Panc1 (cell line): ENCODE measurements at regions not wholly inside any gene's neighbourhood (a gene's known extent, or its start where the extent isn't known, plus 50 kb on each side); places are given as distances from the start of the nearest gene placed in this dataset.

Source experiments
- ATAC-seq: fragments of 200-7000 bp; cut with Tn5 transposase; 2 replicates; pipeline ENCODE4 v1.9.1; 2020; ENCODE audit warnings: mild to moderate bottlenecking, moderate library complexity
- BruUV-seq: library from RNA; stranded (reverse); fragments of 400-500 nt; replicated peaks from 2 replicates; lab custom pipeline; 2021; lab: Mats Ljungman, UMichigan
- CTCF ChIA-PET: fragments of 300-600 bp; sonication (Branson Sonifier 250); formaldehyde crosslinking; loops from one replicate; lab custom pipeline; 2022; ENCODE audit warnings: antibody characterized with exemption; lab: Charles Lee
- POLR2A ChIA-PET: fragments of 300-600 bp; sonication (Branson Sonifier 250); formaldehyde crosslinking; loops from one replicate; lab custom pipeline; 2022; ENCODE audit warnings: antibody characterized with exemption; lab: Charles Lee
- DNase-seq: peaks from one replicate; pipeline ENCODE4 v3.0.0-alpha.2; 2010; ENCODE audit warnings: low read depth, low spot score
- H3K27ac ChIP-seq: 2 replicates; pipeline ENCODE4 v1.5.1; 2011; ENCODE audit warnings: mild to moderate bottlenecking, low read length, inconsistent platforms
- H3K27me3 ChIP-seq: fragments of 200-500 bp; sonication (Bioruptor generic); 2 replicates; pipeline ENCODE4 v1.6.0; 2014; ENCODE audit warnings: low read length, inconsistent platforms; ENCODE audit not compliant: control insufficient read depth, insufficient read depth
- H3K36me3 ChIP-seq: fragments of 200-500 bp; sonication (Bioruptor generic); 2 replicates; pipeline ENCODE4 v1.5.1; 2014; ENCODE audit warnings: inconsistent platforms, mild to moderate bottlenecking, low read length, moderate library complexity; ENCODE audit not compliant: control insufficient read depth, insufficient read depth
- H3K4me1 ChIP-seq: 2 replicates; pipeline ENCODE4 v1.5.1; 2011; ENCODE audit warnings: inconsistent platforms, mild to moderate bottlenecking, low read length, moderate library complexity; ENCODE audit not compliant: control insufficient read depth, insufficient read depth
- H3K4me3 ChIP-seq, 2 experiments: 2 replicates each; pipeline ENCODE4 v1.5.1; 2011 to 2012; ENCODE audit warnings: low read depth in 2 of 2, low read length in 2 of 2, mild to moderate bottlenecking in 2 of 2, inconsistent platforms in 1 of 2, moderate library complexity in 1 of 2
- H3K9me3 ChIP-seq: fragments of 200-500 bp; sonication (Bioruptor generic); 2 replicates; pipeline ENCODE4 v1.5.1; 2014; ENCODE audit warnings: low read depth, mild to moderate bottlenecking, inconsistent platforms, low read length, moderate library complexity; ENCODE audit not compliant: control insufficient read depth, insufficient read depth
- POLR2AphosphoS5 ChIP-seq: IDR thresholded peaks from 2 replicates; pipeline ENCODE4 v1.6.1; 2012; ENCODE audit warnings: mild to moderate bottlenecking, low read depth, low read length, moderate library complexity
- SIN3A ChIP-seq: IDR thresholded peaks from 2 replicates; pipeline ENCODE4 v1.6.1; 2012; ENCODE audit warnings: low read depth, mild to moderate bottlenecking, low read length, moderate library complexity, borderline replicate concordance; ENCODE audit not compliant: insufficient read depth
- TCF7L2 ChIP-seq: IDR thresholded peaks from 2 replicates; pipeline ENCODE4 v1.6.1; 2011; ENCODE audit warnings: mild to moderate bottlenecking, low read depth, low read length, inconsistent platforms
- in situ Hi-C: cut with HindIII; loops from 2 replicates; pipeline ENCODE4 v1.10.0; 2016; ENCODE audit warnings: low sequenced_read_pairs, low pct_unique_long_range_greater_than_20kb
- intact Hi-C: fragments of 100-400 bp; cut with micrococcal nuclease; formaldehyde crosslinking; loops from one replicate; pipeline ENCODE4 v1.10.0; 2022; ENCODE audit not compliant: unreplicated experiment
- TF ChIP-seq, protein P1 (sequence below), 2 experiments: IDR thresholded peaks; 2 replicates each; pipeline ENCODE4 v1.6.1; 2011 to 2012; ENCODE audit warnings: low read depth in 2 of 2, control low read depth in 1 of 2, low read length in 1 of 2, mild to moderate bottlenecking in 1 of 2, moderate library complexity in 1 of 2; ENCODE audit not compliant: insufficient read depth in 1 of 2
- TF ChIP-seq, protein P2 (sequence below): fragments of 450-650 bp; IDR thresholded peaks from 2 replicates; pipeline ENCODE4 v1.5.1; 2017; ENCODE audit warnings: mild to moderate bottlenecking

DNA sequence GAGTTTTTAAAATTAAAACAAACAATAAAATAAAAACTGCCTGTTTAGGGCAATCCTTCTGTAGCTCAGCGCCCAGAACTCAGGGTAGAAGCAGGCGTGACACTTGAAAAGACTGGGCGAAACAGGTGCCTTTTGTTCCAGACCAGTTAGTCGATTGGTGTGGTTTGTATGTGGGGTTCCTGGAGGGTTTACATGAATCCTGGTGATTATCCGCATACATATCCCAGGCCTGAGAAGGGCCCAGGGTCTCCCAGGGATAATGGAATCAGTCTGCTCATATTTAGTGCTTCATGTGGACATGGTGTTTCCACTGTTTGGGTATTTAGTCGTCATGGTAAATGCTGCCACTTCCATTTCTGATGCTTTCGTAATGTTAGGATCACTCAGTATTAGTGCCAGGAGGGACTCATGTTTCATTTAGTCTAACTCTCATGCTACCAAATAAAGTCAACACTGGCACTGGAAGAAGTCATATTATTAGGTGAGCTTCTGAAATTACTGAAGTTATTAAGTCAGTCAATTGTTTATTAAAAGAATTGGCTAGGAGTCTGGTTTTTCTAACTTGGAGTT lies 116.5 kb downstream of the SAMD5 start:
- DNase-seq = no peak
- CTCF ChIA-PET = no interaction called here
- intact Hi-C loops = no loop called here
- Histone ChIP-seq H3K27ac (no peak overlapping the region), H3K9me3 (no peaks in the 10 kb centered on the region), H3K27me3 (no peaks in the 10 kb centered on the region), H3K4me1 (no peaks in the 10 kb centered on the region), H3K36me3 (no peaks in the 10 kb centered on the region), H3K4me3 (no peak overlapping the region)
- no peak for TF ChIP-seq SIN3A
- TF ChIP-seq, protein P1, sequence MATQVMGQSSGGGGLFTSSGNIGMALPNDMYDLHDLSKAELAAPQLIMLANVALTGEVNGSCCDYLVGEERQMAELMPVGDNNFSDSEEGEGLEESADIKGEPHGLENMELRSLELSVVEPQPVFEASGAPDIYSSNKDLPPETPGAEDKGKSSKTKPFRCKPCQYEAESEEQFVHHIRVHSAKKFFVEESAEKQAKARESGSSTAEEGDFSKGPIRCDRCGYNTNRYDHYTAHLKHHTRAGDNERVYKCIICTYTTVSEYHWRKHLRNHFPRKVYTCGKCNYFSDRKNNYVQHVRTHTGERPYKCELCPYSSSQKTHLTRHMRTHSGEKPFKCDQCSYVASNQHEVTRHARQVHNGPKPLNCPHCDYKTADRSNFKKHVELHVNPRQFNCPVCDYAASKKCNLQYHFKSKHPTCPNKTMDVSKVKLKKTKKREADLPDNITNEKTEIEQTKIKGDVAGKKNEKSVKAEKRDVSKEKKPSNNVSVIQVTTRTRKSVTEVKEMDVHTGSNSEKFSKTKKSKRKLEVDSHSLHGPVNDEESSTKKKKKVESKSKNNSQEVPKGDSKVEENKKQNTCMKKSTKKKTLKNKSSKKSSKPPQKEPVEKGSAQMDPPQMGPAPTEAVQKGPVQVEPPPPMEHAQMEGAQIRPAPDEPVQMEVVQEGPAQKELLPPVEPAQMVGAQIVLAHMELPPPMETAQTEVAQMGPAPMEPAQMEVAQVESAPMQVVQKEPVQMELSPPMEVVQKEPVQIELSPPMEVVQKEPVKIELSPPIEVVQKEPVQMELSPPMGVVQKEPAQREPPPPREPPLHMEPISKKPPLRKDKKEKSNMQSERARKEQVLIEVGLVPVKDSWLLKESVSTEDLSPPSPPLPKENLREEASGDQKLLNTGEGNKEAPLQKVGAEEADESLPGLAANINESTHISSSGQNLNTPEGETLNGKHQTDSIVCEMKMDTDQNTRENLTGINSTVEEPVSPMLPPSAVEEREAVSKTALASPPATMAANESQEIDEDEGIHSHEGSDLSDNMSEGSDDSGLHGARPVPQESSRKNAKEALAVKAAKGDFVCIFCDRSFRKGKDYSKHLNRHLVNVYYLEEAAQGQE (IDR thresholded peaks at IDR 0.05; ENCODE audit: insufficient read depth in 1 of 2, low read depth in 2 of 2, low read length in 1 of 2) = no peak
- TF ChIP-seq POLR2AphosphoS5 = no peak
- TF ChIP-seq, protein P2, sequence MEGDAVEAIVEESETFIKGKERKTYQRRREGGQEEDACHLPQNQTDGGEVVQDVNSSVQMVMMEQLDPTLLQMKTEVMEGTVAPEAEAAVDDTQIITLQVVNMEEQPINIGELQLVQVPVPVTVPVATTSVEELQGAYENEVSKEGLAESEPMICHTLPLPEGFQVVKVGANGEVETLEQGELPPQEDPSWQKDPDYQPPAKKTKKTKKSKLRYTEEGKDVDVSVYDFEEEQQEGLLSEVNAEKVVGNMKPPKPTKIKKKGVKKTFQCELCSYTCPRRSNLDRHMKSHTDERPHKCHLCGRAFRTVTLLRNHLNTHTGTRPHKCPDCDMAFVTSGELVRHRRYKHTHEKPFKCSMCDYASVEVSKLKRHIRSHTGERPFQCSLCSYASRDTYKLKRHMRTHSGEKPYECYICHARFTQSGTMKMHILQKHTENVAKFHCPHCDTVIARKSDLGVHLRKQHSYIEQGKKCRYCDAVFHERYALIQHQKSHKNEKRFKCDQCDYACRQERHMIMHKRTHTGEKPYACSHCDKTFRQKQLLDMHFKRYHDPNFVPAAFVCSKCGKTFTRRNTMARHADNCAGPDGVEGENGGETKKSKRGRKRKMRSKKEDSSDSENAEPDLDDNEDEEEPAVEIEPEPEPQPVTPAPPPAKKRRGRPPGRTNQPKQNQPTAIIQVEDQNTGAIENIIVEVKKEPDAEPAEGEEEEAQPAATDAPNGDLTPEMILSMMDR = no peak
- TF ChIP-seq TCF7L2 = no peak
- in situ Hi-C loops = no loop called here
- POLR2A ChIA-PET = no interaction called here
- no peak for ATAC-seq
- no TSS peak for BruUV-seq

DNA sequence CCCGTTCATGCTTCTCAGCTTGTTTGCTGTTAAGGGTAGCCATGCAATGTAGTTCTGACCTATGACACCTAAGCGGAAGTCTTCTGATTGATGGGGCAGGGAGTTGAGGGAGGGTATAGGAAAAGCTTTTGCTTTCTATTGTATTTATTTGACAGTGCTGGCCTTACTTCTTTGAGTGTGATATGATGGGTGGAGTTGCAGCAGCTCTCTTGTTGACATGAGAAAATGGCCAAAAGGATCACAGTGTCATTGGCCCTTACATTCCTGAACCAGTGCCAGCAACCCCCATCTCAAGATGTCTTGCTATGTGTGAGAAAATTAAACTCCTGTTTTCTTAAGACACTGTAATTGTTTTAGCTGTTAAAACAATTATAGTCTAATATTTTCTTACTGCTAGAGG lies 117.5 kb downstream of the SAMD5 start:
- in situ Hi-C loops (no loop called here), intact Hi-C loops (no loop called here)
- Histone ChIP-seq H3K4me1 (no peaks in the 10 kb centered on the region), H3K4me3 (no peak overlapping the region), H3K27me3 (no peaks in the 10 kb centered on the region), H3K36me3 (no peaks in the 10 kb centered on the region), H3K9me3 (no peaks in the 10 kb centered on the region), H3K27ac (no peak overlapping the region)
- no TSS peak for BruUV-seq
- ATAC-seq (no peak), DNase-seq (no peak)
- CTCF ChIA-PET = no interaction called here
- TF ChIP-seq, protein P2 = no peak
- TF ChIP-seq TCF7L2 (no peak), POLR2AphosphoS5 (no peak), SIN3A (no peak)
- TF ChIP-seq, protein P1 (IDR thresholded peaks at IDR 0.05; ENCODE audit: insufficient read depth in 1 of 2, low read depth in 2 of 2, low read length in 1 of 2) = no peak
- POLR2A ChIA-PET = interaction anchor here (0.7 kb wide), 1 partner anchor 114 kb away, joined by 9 read pairs; no protein-coding TSS in a partner anchor
